Fibroblast of the aortic adventitia (primary cell): ENCODE measurements at regions not wholly inside any gene's neighbourhood (a gene's known extent, or its start where the extent isn't known, plus 50 kb on each side); places are given as distances from the start of the nearest gene placed in this dataset. TPM values are rescaled to one million over a fixed set of nuclear protein-coding genes. Genes with fewer than 3 reads are reported as not detected.
"Not testable (repeated sequence)": the region's sequence is repeated elsewhere in the genome, so short reads cannot be mapped to it uniquely, and the experiment has no call there.

Experiments
- DNase-seq: peaks from one replicate; pipeline ENCODE4 v3.0.0-alpha.2; 2010; ENCODE audit warnings: low read depth
- H3K4me3 ChIP-seq: 2 replicates; pipeline ENCODE4 v1.5.1; 2011; ENCODE audit warnings: low read depth, mild to moderate bottlenecking, control low read depth, low read length, moderate library complexity
- CTCF ChIP-seq: IDR thresholded peaks from 2 replicates; pipeline ENCODE4 v1.5.1; 2011; ENCODE audit warnings: mild to moderate bottlenecking, low read length, control low read depth, inconsistent platforms; ENCODE audit not compliant: insufficient read depth
- small RNA-seq: library from RNA; depleted of rRNA; stranded (forward); fragments of <200 nt; gene quantifications from one replicate; pipeline ENCODE3, GENCODE V24; 2012

- DNase-seq, result no peak
- no peak overlapping the region for H3K4me3 ChIP-seq
- no peak for TF ChIP-seq CTCF
Measured at GRCh38 chr3:137694836-137695235, 69.3 kb upstream of the SOX14 start.

GRCh38 chr3:137695351-137695750, 68.8 kb upstream of the SOX14 start:
- no peak for TF ChIP-seq CTCF

GRCh38 chr3:137709011-137709601, 55.0 kb upstream of the SOX14 start:
- no peak for TF ChIP-seq CTCF
- DNase-seq, result no peak
- H3K4me3 ChIP-seq, result no peak overlapping the region

More at GRCh38 chr3:137695351-137695750, 68.8 kb upstream of the SOX14 start:
- DNase-seq, result no peak
- no peak overlapping the region for H3K4me3 ChIP-seq

GRCh38 chr3:137713965-137714364, 50.1 kb upstream of the SOX14 start:
- H3K4me3 ChIP-seq, DNase-seq: not testable (repeated sequence)

Small RNAs in the stretch of these regions (small RNA-seq; reads per million reads assigned to genes)
- not detected for gene RNA5SP142
